ENCODE measurements at regions not wholly inside any gene's neighbourhood (a gene's known extent, or its start where the extent isn't known, plus 50 kb on each side); places are given as distances from the start of the nearest gene placed in this dataset.
"Not testable (repeated sequence)": the region's sequence is repeated elsewhere in the genome, so short reads cannot be mapped to it uniquely, and the experiment has no call there.

DNA sequence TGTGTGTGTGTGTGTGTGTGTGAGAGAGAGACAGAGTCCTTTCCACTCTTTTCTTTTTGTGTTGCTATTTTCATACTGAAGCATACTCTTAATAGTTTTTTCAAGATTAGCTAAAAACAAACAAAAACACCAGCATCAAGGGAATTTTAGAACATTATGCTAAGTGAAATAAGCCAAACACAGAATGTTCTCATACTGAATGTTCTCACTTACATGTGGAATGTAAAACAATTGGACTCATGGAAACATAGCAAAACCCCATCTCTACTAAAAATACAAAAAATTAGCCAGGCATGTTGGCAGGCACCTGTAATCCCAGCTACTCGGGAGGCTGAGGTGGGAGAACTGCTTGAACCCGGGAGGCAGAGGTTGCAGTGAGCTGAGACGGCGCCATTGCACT lies 193.4 kb downstream of the XPNPEP1 start:
- DNase-seq = not testable (repeated sequence)

DNA sequence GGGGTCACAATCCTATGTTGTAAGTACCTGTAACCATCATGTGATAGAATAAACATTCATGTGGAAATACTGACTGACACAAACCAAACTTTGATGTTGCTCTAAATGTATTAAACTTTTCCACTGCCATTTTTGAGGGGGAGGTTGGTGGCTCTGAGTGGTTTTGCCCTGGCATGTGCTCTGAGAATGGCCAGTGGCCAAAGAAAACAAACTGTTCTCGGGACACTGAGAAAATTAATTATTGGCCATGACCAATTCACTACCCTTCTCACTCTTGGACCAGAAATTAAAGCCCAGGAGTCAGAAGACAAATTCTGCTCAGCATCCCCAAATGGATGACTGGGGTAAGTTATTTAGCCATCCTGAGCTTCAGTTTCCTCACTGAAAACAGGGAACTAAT lies 195.9 kb downstream of the XPNPEP1 start:
- DNase-seq = no peak

DNA sequence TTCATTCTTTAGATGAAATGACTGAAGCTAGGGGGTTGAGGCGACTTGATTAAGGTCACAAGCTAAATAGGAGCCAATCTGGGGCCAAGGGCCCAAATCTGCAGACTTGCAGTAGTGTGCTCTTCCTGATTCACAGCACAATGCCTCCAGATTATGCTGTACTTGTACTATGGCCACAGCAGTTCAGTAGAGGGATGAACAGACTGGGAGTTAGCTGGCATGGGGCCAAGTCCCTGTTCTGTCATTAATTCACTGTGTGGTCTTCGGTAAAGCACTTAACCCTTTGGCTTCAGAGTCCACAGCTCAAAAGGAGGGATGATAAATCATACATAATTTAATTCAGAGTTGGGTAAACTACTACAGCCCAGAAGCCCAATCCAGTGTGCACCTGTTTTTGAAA lies 196.8 kb downstream of the XPNPEP1 start:
- no peak for DNase-seq

DNA sequence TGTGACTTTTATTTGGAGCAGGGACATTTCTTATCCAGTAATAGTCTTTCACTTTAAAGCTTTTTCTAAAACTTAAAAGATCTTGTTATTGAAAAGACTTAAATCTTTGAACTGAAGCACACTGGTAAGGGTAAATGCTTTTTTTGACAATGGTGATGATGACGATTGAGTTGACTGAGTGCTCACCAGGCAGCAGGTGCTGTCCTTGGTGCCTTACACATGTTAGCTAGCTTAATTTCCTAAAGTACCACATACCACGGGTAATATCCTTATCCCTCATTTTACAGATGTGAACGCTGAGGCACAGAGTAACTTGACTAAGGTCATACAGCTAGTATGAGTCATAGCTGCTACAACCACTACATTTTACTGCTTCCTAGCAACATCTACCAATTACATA lies 200.0 kb downstream of the XPNPEP1 start:
- no peak for DNase-seq

DNA sequence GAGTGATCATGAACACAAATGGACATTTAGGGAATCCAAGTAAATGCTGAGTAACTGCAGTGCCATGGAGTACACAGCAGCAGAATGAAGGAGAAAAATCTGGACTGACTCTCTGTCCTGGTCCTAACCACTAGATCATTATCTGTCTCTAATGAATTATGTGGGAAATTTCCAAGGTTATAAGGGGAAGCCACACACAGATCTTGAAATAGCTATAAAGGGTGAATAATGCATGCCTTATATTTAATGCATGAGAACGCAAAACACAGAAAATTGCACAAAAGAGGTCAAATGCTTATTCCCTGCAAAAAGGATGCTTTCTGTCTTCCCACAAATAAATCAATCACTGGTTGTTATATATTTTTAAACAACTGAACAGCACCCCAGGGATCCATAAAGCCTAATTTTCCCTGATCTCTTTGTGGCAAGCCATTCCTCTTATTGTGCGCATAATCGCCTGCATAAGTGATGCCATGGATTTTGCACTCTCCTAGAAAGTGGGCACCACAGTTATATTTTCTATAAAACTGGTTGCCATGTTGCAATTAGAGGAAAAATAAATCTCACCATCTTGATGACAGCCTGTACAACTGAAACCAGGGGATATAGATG lies 201.8 kb downstream of the XPNPEP1 start:
- DNase-seq = no peak

DNA sequence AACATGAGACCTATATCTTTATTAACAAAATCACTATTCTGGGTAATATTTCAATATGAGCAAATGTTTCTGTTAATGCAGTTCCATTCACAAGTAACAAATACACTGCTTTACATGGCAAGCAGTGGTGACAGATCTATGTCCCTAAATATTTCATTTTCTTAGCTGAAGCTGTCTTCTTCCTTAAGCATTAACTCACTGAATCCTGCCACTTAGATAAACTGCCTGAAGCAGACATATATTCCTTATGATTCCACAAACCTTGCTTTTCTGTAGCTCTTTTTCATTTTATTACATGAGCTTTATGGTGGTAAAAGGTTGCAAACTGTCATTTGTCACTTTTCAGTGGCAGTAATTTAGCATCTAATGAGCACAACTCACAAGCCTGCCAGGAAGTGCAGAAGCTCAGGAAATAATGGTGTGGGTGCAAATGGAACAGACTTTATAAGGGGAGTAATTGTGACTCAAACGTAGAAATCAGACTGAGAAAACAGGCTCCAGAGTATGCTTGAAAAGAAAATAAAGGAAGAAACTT lies 217.2 kb downstream of the XPNPEP1 start:
- no peak for DNase-seq

DNA sequence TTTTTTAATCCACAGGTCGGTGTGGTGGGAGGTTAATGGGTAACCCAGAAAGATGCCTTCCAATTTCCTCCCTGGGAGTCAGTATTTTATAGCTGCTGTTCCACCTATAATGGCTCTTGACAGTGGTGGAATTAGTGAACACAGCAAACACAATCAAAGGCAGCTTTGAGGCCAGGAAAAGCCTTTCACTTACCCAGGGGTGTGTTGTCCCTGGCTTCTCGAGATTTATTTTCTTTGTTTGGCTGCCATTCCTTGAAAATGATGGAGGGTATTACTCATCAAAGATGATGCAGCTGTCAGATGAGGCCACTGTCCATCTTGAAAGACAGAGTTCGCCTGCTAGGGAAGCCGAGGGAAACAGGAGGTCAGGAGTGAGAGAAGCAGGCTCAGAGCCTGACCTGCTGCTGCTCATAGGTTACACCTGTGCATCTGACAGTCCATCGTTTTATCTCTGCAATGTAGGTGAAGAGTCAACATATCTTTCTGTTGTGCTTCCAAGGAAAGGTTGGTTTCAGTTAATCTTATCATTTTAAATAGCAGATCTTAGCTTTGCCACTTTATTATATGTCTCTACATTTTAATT lies 221.6 kb downstream of the XPNPEP1 start:
- no peak for DNase-seq

DNA sequence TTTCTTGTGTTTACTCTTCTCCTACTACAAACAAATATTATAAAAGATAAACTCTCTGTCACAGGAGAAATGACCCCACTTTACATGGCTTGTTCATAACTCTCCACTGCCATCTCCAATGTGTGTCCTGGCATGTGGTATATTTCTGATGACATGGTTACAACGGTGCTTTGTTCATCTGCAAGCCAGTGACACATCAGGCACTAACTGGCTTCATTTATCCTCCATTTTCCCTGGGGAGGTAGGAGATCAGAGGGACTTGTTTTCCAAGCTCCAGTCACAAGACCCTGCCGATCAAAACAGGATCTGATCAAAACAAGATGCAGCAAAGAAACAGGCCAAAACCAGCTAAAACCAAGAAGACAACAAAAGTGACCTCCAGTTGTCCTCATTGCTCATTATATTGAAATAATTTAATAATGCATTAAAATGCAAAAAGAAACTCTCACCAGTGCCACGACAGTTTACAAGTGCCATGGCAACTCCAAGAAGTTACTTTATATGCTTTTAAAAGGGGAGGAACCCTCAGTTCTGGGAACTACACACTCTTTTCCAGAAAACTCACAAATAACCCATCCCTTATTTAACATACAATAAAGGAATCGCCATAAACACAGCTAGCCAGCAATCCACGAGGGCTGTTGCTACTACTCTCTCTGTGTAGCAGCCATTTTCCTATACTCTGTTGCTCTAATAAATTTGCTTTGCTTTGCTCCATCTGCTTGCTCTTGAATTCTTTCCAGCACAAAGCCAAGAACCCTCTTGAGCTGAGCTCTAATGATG lies 224.2 kb downstream of the XPNPEP1 start:
- DNase-seq = no peak

DNA sequence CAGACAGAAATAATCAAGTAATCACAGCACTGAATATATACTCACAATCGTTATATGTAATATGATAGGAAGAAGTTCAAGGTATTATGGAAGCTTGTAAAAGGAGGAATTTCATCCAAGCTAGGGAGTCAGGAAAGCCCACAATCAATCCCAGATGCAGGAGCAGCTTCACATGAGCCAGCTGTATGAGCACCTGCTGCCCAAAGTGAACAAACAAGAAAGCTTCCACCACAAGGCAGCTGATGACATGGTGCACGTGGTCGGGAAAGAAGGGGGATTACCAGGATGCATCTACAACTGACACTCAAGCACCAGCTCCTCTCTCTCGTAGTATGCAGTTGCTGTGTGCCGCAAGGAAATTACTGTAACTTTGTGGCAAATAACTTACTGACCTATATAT lies 225.2 kb downstream of the XPNPEP1 start:
- no peak for DNase-seq

DNA sequence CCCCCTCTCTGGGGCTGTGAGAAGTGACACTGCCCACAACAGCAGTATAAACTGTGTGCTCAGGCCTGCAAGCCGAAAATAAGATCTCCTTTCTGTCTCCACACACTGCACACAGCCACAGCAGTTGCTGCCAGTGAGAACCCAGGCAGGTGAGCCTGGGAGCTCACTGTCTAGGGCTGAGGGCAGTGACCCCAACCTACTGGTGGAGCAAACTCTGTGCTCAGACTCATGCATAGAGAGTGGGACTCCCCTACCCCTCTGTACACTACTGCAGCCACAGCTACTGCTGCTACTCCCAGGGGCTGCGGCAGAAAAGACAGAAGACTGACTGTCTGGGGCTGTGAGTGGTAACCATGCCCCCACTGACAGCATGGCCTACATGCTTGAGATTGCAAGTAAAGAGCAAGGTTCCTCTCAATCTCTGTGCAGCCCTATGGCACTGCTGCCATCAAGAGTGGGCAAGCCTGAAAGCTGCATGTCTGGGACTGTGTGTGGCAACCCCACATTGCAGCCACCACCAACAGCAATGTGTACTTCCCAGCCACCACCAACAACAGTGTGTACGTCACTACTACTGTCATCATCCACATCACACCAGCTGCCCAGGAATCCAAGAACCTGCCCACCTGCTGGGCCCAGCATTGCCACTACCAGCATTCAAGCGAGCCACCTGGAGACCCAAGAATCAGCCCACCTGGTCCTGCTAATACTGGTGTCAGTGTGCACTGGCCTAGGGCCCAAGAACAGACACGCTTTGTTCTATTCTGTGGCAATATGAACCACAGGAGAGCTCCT lies 226.1 kb downstream of the XPNPEP1 start:
- DNase-seq = no peak

DNA sequence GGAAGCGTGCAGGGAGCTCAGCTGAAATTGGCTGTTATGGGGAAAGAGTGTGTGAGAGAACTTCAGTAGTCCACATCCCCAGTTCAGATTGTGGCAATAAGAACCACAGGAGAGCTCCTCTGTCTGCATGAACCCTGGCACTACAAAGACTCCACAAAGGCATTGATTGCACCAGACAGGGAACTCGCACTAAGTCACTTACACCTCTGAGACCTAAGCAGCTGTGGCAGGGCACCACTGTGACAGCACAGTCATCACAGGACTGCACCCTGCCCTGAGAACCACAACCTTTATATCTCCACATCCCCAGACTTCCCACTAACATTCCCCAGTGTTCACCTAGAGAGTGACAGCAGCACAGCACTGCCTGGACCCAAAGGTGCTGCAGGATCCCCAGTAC lies 226.8 kb downstream of the XPNPEP1 start:
- no peak for DNase-seq

DNA sequence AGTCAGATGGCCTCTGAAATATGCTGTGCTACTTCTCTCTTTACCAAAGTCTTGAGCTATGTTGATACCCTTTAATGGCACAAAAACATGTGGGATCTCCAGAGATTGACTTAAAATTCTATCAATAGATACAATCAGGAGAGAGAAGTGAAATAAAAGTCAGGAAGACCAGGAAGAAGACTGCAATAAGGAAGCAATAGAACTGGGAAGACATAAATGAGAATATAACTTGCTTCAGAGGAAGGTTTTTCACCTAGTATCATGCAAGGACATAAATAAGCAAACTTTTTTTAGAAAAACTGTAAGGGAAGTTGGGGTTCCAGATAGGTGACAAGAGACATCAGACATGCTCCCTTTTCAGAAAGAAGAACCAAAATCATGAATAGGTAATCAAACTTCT lies 227.3 kb downstream of the XPNPEP1 start:
- no peak for DNase-seq

DNA sequence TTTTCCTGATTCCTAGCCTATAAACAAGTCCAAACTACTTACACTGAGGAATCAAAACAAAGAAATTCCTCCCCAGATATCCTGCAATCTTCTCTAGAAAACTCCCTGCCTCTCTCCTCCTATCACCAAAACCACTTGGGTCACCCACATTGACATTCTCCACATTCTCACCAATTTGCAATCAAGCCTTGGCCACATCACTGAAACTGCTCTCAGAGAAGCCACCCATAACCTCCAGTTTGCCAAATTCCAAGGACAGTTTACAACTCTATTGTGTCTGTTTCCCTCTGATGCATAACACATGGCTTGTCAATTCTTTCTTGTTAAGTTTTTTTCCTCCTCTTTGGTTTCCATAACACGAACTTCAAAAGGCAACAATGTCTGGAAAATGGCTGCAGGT lies 233.5 kb downstream of the XPNPEP1 start:
- no peak for DNase-seq

DNA sequence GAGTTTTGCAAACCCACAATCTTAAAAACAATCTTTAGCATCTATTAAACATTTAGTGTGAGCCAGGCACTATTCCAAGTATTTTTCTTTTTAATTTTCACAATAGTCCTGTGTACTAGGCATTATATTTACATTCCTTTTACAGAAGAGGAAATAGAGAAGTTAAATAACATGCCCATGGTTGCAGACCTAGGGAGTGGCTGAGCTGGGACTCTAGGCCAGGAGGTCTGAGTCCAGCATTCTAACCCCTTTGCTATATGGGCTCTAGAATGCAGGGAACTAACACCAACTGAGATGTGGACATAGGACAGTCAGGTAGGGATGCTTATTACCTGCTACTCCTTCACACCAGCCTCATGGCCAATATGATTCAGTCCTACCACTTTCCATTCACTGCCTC lies 243.8 kb downstream of the XPNPEP1 start:
- no peak for DNase-seq

DNA sequence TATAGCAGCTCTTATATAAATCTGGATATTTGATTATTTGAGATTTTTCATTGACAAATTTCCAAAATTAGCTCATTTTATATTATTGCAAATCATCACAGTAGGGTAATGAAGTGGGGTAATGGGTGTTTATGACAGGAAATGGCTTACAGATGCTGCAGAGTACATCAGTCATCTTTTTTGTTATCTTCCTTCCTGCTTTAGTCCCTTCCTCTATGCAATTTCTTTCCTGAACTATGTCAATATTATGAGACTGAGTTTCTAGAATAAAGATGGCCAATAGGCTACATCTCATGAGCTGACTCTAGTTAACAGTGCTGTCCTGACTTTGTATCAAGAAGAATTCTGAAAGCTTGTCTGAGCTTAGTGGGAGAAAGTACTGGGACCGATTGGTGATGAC lies 244.5 kb downstream of the XPNPEP1 start:
- DNase-seq = no peak

DNA sequence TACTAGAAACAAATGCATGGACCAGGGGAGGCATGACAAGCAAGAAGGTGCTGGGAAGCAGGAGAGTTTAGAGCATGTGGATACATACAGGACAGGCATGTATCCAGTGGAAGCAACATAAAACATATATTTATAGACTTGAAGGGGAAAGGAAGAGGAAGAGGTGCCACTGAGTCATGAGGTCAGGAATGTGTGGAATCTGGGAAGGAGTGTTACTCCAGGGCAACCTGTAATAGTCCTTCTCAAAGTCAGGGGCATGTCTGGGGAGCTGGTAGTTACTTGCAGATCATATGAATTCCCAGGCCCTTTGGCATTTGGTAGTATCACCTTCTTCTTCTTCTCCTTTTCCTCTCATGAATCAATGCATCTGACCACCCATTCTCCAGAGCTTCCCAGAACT lies 246.6 kb downstream of the XPNPEP1 start:
- DNase-seq = no peak

DNA sequence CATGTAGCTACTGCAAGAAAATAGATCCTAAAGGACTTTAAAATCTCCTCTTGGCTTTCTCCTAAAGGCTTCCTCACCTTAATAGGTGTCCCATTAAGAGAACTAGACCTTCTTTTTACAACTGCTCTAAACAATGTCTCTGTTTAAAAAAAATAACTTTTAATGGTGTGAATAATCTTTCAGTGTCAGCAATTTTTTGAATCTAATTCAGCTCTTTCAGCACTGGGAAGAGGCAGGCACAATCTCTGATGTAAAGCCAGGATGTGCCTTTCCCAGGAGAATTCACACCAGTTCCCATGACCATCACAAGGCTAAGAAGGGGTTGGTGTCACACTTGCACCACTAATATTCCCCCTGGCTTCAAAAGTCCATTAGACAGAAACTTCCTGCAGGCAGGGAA lies 254.6 kb downstream of the XPNPEP1 start:
- no peak for DNase-seq

DNA sequence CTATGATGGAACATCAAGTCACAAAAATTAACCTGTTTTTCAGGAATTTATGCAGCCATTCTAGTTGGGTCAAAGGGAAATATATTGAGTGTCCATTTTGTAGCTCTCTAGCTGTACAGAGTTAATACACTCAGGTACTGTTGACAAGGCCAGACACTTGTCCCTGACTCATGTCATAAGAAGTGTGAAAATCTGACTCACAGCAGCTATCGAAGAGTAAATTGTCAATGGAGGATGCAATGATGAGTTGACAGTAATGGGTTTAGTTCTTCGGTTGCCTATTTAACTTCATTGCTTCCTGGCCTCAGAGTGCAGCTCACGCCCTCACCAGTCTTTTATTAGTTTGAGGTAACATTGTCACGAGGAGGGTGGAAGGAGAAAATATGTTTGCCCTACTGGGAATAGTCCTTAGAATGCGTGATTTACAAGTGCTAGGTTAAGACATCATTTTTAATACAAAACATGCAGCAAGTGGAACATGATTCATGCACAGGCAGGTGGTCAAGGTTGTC lies 255.1 kb downstream of the XPNPEP1 start:
- no peak for DNase-seq

DNA sequence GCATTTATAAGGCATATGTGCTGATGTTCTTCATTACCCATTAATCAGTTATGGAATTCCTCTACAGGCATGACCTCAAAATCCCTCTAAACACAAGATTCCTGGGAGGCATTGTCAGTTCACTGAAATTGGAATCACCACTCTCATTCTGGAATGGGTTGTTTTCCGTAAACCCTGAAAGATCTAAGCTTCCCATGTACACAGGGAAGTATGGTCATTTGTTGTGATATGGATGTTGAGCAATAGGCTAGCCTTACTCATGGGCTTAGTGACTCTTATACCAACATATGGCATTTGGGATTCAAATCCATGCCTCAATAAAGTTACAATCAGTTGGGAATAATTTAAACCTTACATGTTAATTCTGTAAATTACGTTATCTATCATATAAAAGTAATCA lies 258.0 kb downstream of the XPNPEP1 start:
- no peak for DNase-seq

DNA sequence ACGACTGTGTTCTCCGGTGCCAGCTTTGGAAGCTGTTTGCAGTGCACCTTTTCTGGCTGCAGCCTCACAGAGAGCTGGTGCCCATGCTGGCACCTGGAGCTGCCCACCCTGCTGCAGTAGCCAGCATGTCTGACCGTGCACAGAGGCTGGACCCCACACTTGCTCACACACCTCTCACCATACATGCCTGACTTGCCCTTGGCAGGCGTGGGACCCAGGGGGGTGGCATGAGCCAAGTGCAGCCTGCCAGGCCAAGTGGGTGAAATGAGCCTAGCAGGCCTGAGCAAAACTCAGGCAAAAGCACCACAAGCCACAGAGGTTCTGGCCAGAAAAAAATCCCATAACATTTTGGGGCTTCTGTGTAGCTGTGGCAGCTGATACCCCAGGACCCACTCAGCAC lies 258.8 kb downstream of the XPNPEP1 start:
- DNase-seq = no peak

DNA sequence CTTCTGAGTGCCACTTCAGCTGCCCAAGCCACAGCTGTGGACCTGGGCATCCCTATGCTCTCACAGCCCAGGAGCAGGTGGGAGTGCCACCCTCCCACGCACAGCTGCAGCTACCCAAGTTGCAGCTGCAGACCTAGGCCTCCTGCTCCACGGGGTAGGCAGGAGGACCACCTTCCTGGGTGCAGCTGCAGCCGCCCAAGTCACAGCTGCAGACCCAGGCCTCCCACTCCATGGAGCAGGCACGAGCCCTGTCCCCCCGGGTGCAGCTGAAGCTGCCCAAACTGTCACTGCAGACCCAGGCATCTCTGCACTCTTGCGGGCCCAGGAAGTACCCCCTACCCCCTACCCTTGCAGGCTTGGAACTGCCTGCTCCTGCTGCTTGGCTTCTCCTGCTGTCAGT lies 260.2 kb downstream of the XPNPEP1 start:
- DNase-seq = no peak

DNA sequence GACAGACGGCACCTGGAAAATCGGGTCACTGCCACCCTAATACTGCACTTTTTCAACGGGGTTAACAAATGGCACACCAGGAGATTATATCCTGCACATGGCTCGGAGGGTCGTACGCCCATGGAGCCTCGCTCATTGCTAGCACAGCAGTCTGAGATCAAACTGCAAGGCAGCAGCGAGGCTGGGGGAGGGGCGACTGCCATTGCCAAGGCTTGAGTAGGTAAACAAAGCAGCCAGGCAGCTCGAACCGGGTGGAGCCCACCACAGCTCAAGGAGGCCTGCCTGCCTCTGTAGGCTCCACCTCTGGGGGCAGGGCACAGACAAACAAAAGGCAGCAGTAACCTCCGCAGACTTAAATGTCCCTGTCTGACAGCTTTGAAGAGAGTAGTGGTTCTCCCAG lies 270.7 kb downstream of the XPNPEP1 start:
- DNase-seq = not testable (repeated sequence)

DNA sequence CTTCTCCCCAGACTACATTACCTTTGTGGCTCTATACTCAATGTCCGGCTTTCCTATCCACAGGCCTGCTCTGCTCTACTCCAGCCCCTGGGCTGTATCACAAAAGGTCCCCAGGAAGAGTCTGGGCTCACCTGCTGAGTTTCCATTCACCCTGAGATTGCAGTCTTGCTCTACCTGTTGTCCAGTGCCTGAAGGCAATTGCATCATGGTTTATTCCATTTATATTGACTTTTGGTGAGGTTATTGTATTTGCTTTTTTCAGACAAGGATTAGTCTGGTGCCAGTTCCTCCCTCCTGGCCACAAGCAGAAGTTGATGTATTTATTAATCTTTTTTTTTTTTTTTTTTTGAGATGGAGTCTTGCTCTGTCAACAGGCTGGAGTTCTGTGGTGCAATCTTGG lies 273.1 kb downstream of the XPNPEP1 start:
- DNase-seq = no peak
